Chondrocyte (in vitro differentiated cells): ENCODE measurements at regions not wholly inside any gene's neighbourhood (a gene's known extent, or its start where the extent isn't known, plus 50 kb on each side); places are given as distances from the start of the nearest gene placed in this dataset.

ENCODE experiments used
- DNase-seq: peaks from one replicate; pipeline ENCODE4 v3.0.0; 2021; ENCODE audit warnings: mixed read lengths, low spot score
- H3K27ac Mint-ChIP-seq: one replicate; pipeline ENCODE4 v1.8.0; 2021; ENCODE audit warnings: mild to moderate bottlenecking, moderate library complexity, mixed read lengths; ENCODE audit not compliant: unreplicated experiment
- H3K27me3 Mint-ChIP-seq: 2 replicates; pipeline ENCODE4 v1.8.0; 2021; ENCODE audit warnings: low read depth, mixed read lengths
- H3K36me3 Mint-ChIP-seq: 2 replicates; pipeline ENCODE4 v1.8.0; 2021; ENCODE audit warnings: low read depth, mixed read lengths
- H3K4me1 Mint-ChIP-seq: 2 replicates; pipeline ENCODE4 v1.8.0; 2021; ENCODE audit warnings: low read depth, mild to moderate bottlenecking, mixed read lengths
- H3K4me3 Mint-ChIP-seq: one replicate; pipeline ENCODE4 v1.8.0; 2021; ENCODE audit warnings: mild to moderate bottlenecking, moderate library complexity, mixed read lengths; ENCODE audit not compliant: unreplicated experiment
- H3K9me3 Mint-ChIP-seq: 2 replicates; pipeline ENCODE4 v1.8.0; 2021; ENCODE audit warnings: low read depth, mixed read lengths
- TF ChIP-seq, protein P1 (sequence below): fragments of 200-600 bp; sonication (generic); IDR thresholded peaks from 2 replicates; pipeline ENCODE4 v1.5.0; 2021; ENCODE audit warnings: antibody characterized with exemption, mild to moderate bottlenecking, moderate library complexity

DNA sequence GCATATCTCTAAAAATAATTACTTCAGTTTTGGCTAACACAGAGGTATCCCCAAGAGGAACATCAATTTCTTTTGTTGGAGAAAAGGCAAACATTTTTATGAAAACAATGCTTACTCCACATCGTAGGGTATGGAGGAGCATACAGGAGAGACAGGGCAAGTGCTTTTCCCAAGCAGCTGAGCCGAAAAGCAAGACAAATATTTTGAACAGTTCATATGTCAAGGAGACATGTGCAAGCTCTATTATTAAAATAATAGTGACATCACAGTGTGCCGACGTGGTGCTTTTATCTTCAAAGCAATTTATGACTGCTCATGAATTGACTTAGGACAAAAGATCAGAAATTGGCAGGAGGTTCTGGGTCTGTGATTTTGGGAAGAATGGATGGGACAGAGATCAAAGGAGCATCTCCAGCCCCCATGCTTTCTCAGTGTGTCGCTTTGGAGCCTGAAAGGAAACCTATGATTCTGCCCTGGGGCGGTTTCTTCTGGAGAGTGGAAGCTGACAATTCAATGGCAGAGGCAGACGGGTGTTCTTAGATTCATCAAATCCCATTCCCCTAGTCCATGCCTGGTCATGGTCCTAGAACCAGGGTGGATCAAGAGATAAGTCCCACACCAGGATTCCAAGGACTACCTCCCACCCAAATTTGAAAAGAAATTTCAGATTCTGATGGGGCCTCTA, 97.1 kb downstream of the JCAD start:
- H3K4me3 Mint-ChIP-seq: no peak overlapping the region
- H3K36me3 Mint-ChIP-seq: no peaks in the 10 kb centered on the region
- H3K9me3 Mint-ChIP-seq: no peaks in the 10 kb centered on the region
- DNase-seq: no peak
- TF ChIP-seq, protein P1, sequence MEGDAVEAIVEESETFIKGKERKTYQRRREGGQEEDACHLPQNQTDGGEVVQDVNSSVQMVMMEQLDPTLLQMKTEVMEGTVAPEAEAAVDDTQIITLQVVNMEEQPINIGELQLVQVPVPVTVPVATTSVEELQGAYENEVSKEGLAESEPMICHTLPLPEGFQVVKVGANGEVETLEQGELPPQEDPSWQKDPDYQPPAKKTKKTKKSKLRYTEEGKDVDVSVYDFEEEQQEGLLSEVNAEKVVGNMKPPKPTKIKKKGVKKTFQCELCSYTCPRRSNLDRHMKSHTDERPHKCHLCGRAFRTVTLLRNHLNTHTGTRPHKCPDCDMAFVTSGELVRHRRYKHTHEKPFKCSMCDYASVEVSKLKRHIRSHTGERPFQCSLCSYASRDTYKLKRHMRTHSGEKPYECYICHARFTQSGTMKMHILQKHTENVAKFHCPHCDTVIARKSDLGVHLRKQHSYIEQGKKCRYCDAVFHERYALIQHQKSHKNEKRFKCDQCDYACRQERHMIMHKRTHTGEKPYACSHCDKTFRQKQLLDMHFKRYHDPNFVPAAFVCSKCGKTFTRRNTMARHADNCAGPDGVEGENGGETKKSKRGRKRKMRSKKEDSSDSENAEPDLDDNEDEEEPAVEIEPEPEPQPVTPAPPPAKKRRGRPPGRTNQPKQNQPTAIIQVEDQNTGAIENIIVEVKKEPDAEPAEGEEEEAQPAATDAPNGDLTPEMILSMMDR: no peak
- no peak overlapping the region for H3K27ac Mint-ChIP-seq
- peaks cover 33% of the 10 kb centered on the region for H3K4me1 Mint-ChIP-seq
- no peaks in the 10 kb centered on the region for H3K27me3 Mint-ChIP-seq

DNA sequence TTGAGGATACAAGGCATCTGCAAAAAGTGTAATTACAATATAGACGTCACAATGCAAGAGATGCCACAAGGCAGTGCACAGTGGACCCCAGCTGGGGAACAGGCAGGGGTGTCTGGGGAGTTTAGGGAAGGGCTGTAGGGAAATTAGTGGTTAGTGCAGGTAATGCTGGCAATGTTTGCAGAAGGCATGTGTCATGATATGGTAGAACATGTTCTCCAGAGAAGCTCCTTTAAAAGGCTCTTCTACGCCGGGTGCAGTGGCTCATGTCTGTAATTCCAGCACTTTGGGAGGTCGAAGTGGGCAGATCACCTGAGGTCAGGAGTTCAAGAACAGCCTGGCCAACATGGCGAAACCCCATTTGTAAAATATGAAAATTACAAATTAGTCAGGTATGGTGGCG, 98.0 kb downstream of the JCAD start:
- Mint-ChIP-seq H3K27me3 (no peaks in the 10 kb centered on the region), H3K4me1 (peaks cover 40% of the 10 kb centered on the region), H3K4me3 (no peak overlapping the region), H3K9me3 (peaks cover 4% of the 10 kb centered on the region), H3K36me3 (no peaks in the 10 kb centered on the region), H3K27ac (no peak overlapping the region)
- no peak for DNase-seq
- TF ChIP-seq, protein P1: no peak

DNA sequence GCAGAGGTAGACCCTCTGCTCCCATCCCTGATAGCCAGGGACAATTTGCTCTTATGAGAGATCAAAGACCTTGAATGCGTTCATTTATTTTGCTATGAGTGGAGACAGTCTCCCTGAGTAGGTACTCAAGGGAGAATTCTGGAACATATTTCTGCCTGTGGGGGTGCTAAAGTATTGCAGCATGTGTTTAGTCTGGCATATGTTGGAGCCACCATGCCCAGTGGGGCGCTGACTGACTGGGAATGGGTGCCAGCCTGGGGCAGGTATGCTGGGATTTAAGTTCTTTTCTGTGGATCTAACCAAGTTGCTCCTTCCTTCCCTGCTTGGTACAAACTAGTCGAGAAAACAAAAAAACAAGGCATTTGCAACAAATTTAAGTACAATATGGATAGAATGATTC, 99.1 kb downstream of the JCAD start:
- Mint-ChIP-seq H3K4me1 (peaks cover 48% of the 10 kb centered on the region), H3K27me3 (no peaks in the 10 kb centered on the region), H3K27ac (no peak overlapping the region), H3K9me3 (peaks cover 10% of the 10 kb centered on the region), H3K36me3 (no peaks in the 10 kb centered on the region), H3K4me3 (no peak overlapping the region)
- TF ChIP-seq, protein P1: peak; percentile 15
- DNase-seq: no peak

GRCh38 chr10:29959586-29959985, 99.8 kb downstream of the JCAD start:
- H3K27ac Mint-ChIP-seq: no peak overlapping the region
- TF ChIP-seq, protein P1: no peak
- peaks cover 10% of the 10 kb centered on the region for H3K9me3 Mint-ChIP-seq
- DNase-seq: no peak
- H3K4me1 Mint-ChIP-seq: peaks cover 52% of the 10 kb centered on the region
- no peaks in the 10 kb centered on the region for H3K36me3 Mint-ChIP-seq
- no peaks in the 10 kb centered on the region for H3K27me3 Mint-ChIP-seq
- H3K4me3 Mint-ChIP-seq: no peak overlapping the region

DNA sequence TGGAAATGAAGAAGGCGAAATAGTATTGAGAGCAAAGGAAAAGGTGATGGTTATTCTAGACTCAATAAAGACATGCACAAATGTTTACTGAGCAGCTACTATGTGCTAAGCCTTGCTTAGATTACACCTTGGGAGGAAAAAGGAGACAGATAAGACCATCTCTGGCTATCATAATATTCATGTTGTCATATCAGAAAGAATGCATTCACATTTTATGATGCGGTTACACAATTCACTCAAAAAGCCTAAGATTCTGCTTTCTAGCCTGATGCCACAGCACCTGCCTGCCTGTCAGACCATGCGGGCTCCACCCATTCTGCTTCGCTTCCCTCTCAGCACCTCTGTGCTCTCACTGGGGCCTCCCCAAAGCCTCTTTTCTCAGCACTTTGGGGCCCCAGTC, 100.9 kb downstream of the JCAD start:
- H3K27ac Mint-ChIP-seq: peak overlapping the region; percentile 57
- DNase-seq: no peak
- no peaks in the 10 kb centered on the region for H3K27me3 Mint-ChIP-seq
- H3K36me3 Mint-ChIP-seq: no peaks in the 10 kb centered on the region
- no peak overlapping the region for H3K4me3 Mint-ChIP-seq
- H3K4me1 Mint-ChIP-seq: peaks cover 53% of the 10 kb centered on the region
- peaks cover 10% of the 10 kb centered on the region for H3K9me3 Mint-ChIP-seq
- TF ChIP-seq, protein P1: no peak
